ENCODE measurements at regions not wholly inside any gene's neighbourhood (a gene's known extent, or its start where the extent isn't known, plus 50 kb on each side); places are given as distances from the start of the nearest gene placed in this dataset.

DNA sequence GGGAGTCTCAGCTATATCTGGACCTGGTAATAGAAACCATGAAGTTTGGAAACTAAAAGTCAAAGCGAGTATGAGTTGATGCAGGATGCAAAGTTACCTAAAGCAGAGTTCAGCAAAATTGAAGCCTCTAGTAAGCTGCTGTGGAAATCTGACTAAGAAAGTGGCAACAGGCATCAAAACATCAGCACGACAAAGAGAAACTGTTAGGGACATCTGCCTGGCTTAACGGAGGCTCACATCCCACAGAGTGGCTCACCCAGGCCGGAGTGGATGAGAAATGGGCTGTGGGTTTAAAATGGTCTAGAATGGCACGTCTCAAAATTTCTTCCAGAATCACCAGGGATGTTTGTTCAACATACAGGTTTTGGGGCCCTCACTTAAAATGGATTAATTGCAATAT is 164.1 kb upstream of the NPY start:
- no peak for DNase-seq (ENCODE audit: low read depth, low spot score)
- TF ChIP-seq, protein P1, sequence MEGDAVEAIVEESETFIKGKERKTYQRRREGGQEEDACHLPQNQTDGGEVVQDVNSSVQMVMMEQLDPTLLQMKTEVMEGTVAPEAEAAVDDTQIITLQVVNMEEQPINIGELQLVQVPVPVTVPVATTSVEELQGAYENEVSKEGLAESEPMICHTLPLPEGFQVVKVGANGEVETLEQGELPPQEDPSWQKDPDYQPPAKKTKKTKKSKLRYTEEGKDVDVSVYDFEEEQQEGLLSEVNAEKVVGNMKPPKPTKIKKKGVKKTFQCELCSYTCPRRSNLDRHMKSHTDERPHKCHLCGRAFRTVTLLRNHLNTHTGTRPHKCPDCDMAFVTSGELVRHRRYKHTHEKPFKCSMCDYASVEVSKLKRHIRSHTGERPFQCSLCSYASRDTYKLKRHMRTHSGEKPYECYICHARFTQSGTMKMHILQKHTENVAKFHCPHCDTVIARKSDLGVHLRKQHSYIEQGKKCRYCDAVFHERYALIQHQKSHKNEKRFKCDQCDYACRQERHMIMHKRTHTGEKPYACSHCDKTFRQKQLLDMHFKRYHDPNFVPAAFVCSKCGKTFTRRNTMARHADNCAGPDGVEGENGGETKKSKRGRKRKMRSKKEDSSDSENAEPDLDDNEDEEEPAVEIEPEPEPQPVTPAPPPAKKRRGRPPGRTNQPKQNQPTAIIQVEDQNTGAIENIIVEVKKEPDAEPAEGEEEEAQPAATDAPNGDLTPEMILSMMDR (IDR thresholded peaks at IDR 0.05; ENCODE audit: low read depth, low read length) = no peak
- no peak overlapping the region for H3K4me3 ChIP-seq (ENCODE audit: low read depth, low read length)
- in situ Hi-C loops (cut with HindIII; ENCODE audit: low sequenced_read_pairs) = no loop called here

DNA sequence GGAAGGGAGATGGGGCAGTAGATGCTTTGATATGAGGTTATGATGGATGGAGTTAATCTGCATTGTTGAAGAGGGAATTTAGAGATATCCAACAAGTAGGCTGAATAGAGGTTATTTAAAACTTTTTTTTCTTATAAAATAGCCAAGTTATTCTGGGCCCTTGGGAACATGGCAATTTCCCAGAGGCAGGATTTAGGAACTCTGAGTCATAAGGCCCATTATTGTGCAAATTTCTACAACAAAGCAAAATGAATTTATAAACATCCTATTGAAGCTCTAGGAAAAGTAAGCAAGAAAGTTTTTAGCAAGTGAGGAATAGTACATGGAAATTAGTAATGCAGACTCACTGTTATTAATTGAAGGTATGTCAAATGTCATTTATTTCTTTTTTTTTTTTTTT is 160.9 kb upstream of the NPY start:
- DNase-seq (ENCODE audit: low read depth, low spot score) = no peak
- in situ Hi-C loops (cut with HindIII; ENCODE audit: low sequenced_read_pairs) = no loop called here
- TF ChIP-seq, protein P1 (IDR thresholded peaks at IDR 0.05; ENCODE audit: low read depth, low read length) = no peak
- no peak overlapping the region for H3K4me3 ChIP-seq (ENCODE audit: low read depth, low read length)

DNA sequence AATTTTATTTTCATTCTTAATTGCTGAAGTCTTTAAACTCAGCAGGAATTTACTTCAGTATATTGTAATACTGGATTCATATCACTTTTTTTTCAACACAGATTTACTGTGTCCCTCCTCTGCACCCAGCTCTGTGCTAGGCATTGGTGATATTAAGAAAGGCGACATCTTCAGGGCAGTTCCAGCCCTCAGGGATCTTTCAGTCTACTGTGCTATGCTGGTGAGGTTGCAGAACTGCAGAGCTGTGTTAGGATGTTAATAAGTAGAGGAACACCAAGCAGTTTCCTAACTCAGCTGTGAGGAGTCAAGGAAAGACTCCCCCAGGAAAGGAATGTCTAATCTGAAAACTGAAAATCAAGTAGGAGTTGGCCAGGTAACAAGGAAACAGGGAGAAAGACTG is 158.2 kb upstream of the NPY start:
- no peak for DNase-seq (ENCODE audit: low read depth, low spot score)
- in situ Hi-C loops (cut with HindIII; ENCODE audit: low sequenced_read_pairs) = no loop called here
- H3K4me3 ChIP-seq (ENCODE audit: low read depth, low read length) = no peak overlapping the region
- TF ChIP-seq, protein P1 (IDR thresholded peaks at IDR 0.05; ENCODE audit: low read depth, low read length) = no peak

DNA sequence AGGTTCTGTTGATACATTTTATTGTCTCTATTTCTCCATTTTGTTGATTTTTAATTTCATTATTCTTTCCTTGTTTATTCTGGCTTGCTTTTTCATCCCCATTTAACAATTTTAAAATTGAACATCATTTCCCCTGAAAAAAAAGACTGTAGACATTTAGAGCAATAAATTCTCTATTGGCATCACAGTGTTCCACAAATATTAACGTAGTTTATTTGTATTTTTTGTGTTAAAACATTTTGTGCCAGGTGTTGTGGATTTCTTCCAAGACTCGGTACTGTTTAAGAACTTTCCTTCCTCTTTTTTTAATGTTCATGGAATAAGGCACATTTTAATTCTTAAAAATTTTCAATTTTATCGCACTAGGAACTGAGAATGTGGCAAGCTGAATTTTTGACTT is 156.1 kb upstream of the NPY start:
- H3K4me3 ChIP-seq (ENCODE audit: low read depth, low read length) = no peak overlapping the region
- in situ Hi-C loops (cut with HindIII; ENCODE audit: low sequenced_read_pairs) = no loop called here
- no peak for DNase-seq (ENCODE audit: low read depth, low spot score)
- TF ChIP-seq, protein P1 (IDR thresholded peaks at IDR 0.05; ENCODE audit: low read depth, low read length) = no peak

DNA sequence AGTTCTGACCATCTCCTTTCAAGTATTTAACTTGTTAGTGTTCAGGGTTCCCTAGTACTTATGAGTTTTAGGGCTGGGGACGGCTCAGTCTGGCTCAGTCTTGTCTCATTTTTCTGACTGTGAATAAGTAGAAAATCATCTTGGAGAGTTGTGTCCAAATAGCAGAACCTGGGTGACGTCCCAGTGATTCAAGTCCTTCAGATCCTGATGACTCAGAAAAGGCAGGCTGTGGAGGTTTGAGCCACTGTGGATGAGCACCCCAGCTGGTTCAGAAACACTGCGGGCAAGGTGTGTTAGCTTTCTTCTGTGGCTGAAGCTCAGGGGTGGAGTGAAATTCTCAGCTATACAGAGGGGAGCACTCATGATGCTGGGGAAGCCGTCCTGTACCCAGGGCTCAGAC is 154.4 kb upstream of the NPY start:
- DNase-seq (ENCODE audit: low read depth, low spot score) = peak; percentile 36
- TF ChIP-seq, protein P1 (IDR thresholded peaks at IDR 0.05; ENCODE audit: low read depth, low read length) = no peak
- in situ Hi-C loops (cut with HindIII; ENCODE audit: low sequenced_read_pairs) = no loop called here
- H3K4me3 ChIP-seq (ENCODE audit: low read depth, low read length) = no peak overlapping the region

DNA sequence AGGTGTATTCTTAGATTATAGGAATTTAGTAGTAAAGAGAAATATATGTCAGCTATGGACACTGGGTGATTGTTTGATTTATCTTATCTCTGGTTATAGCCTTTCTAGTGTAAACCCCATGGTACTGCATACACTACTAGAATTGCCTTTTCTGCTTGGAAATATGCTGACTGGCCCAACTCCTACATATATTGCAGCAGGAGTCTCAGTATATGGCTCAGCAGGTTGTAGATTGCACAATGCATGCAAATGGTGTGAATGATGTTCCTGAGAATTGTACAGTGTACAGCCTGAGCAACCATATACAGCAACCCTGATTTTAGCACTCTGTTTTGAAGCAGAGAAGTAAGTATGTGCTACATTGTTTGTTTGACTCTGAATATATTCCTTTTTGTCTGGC is 153.4 kb upstream of the NPY start:
- no peak overlapping the region for H3K4me3 ChIP-seq (ENCODE audit: low read depth, low read length)
- no peak for DNase-seq (ENCODE audit: low read depth, low spot score)
- TF ChIP-seq, protein P1 (IDR thresholded peaks at IDR 0.05; ENCODE audit: low read depth, low read length) = no peak
- in situ Hi-C loops (cut with HindIII; ENCODE audit: low sequenced_read_pairs) = no loop called here

DNA sequence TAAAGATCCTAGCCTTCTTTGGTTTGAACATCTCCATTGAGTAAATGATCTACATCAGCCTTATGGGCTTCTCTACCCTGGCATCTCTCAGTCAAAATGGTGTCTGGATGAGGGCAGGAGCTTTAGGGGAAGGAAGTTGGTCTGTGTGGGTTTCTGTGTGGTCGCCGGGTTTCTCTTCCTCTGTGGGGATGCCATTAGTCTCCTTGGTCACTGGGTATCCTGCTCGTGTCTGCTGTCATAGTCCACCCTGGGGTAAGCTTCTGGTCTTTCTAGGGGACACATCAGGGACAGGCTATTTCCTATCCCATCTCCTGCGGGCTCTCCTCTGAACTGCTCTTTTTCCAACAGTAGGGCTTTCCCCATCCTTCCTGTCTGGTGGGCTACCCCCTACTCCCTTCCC is 150.3 kb upstream of the NPY start:
- H3K4me3 ChIP-seq (ENCODE audit: low read depth, low read length) = no peak overlapping the region
- TF ChIP-seq, protein P1 (IDR thresholded peaks at IDR 0.05; ENCODE audit: low read depth, low read length) = no peak
- in situ Hi-C loops (cut with HindIII; ENCODE audit: low sequenced_read_pairs) = no loop called here
- no peak for DNase-seq (ENCODE audit: low read depth, low spot score)
